HL-60 (cell line): ENCODE measurements at regions not wholly inside any gene's neighbourhood (a gene's known extent, or its start where the extent isn't known, plus 50 kb on each side); places are given as distances from the start of the nearest gene placed in this dataset.

Source experiments
- CTCF ChIP-seq: IDR thresholded peaks from one replicate; pipeline ENCODE4 v1.5.1; 2011; ENCODE audit warnings: low read length, control low read depth, inconsistent platforms; ENCODE audit not compliant: insufficient read depth
- POLR2AphosphoS5 ChIP-seq: IDR thresholded peaks from 2 replicates; pipeline ENCODE4 v1.6.1; 2012; ENCODE audit warnings: low read depth

GRCh38 chr17:6915620-6916019 lies 80.2 kb upstream of the ALOX12 start:
- TF ChIP-seq CTCF (no peak), POLR2AphosphoS5 (no peak)
